H1 (cell line): ENCODE measurements at regions not wholly inside any gene's neighbourhood (a gene's known extent, or its start where the extent isn't known, plus 50 kb on each side); places are given as distances from the start of the nearest gene placed in this dataset.

Source experiments
- CTCF ChIA-PET: fragments of 300-600 bp; sonication (Branson Sonifier 250); formaldehyde crosslinking; loops from one replicate; lab custom pipeline; 2021; ENCODE audit not compliant: partially characterized antibody; lab: Charles Lee
- POLR2A ChIA-PET: fragments of 300-600 bp; sonication (Branson Sonifier 250); formaldehyde crosslinking; loops from one replicate; lab custom pipeline; 2021; ENCODE audit warnings: inconsistent platforms; ENCODE audit not compliant: partially characterized antibody; lab: Charles Lee
- DNase-seq, 2 experiments: peaks; one replicate each; pipeline versions ENCODE4 v3.0.0 to v3.0.0-alpha.2; 2010 to 2022; ENCODE audit warnings: low spot score in 2 of 2, low read depth in 1 of 2, mixed read lengths in 1 of 2
- FAIRE-seq: peaks from 2 replicates; lab custom pipeline; 2011; peaks lifted over from hg19 to GRCh38; lab: Jason Lieb, UNC
- H2AFZ ChIP-seq: 2 replicates; pipeline ENCODE4 v1.8.1; 2012; ENCODE audit warnings: low read length, inconsistent platforms
- H2AK5ac ChIP-seq: 2 replicates; pipeline ENCODE4 v1.6.1; 2013; ENCODE audit warnings: low read depth, low read length
- H2BK120ac ChIP-seq: replicated peaks from 2 replicates; pipeline ENCODE3; 2013; ENCODE audit warnings: low read depth, low read length, inconsistent platforms
- H2BK12ac ChIP-seq: 2 replicates; pipeline ENCODE4 v1.6.1; 2013; ENCODE audit warnings: low read depth, low read length
- H2BK15ac ChIP-seq: 2 replicates; pipeline ENCODE4 v1.6.1; 2013; ENCODE audit warnings: low read length
- H2BK20ac ChIP-seq: 2 replicates; pipeline ENCODE4 v1.6.1; 2013; ENCODE audit warnings: low read length
- H2BK5ac ChIP-seq: 2 replicates; pipeline ENCODE4 v1.6.1; 2013; ENCODE audit warnings: low read depth, low read length
- H3K14ac ChIP-seq: 2 replicates; pipeline ENCODE4 v1.6.1; 2013; ENCODE audit warnings: inconsistent platforms; ENCODE audit not compliant: insufficient read length
- H3K18ac ChIP-seq: 2 replicates; pipeline ENCODE4 v1.6.1; 2013; ENCODE audit warnings: low read length; ENCODE audit errors: extremely low read depth
- H3K23ac ChIP-seq: 2 replicates; pipeline ENCODE4 v1.6.1; 2013; ENCODE audit warnings: inconsistent platforms; ENCODE audit not compliant: insufficient read length
- H3K23me2 ChIP-seq: 2 replicates; pipeline ENCODE4 v1.6.1; 2013; ENCODE audit warnings: low read depth, low read length
- H3K27ac ChIP-seq: 2 replicates; pipeline ENCODE4 v1.6.1; 2011; ENCODE audit warnings: low read depth, low read length, inconsistent platforms
- H3K27me3 ChIP-seq, 4 experiments: replicated peaks in 1 of 4; 1 replicate in 1 of 4; 2 replicates in 3 of 4; pipeline versions ENCODE4 v1.6.1 to v1.8.1; 2011 to 2013; ENCODE audit warnings: low read length in 3 of 4, mild to moderate bottlenecking in 3 of 4, inconsistent platforms in 2 of 4, mixed read lengths in 2 of 4, moderate library complexity in 1 of 4; ENCODE audit not compliant: control insufficient read depth in 3 of 4, insufficient read depth in 3 of 4; ENCODE audit errors: extremely low read depth in 1 of 4
- H3K36me3 ChIP-seq, 4 experiments: 2 replicates each; pipeline versions ENCODE4 v1.6.1 to v1.8.1; 2011 to 2013; ENCODE audit warnings: mild to moderate bottlenecking in 4 of 4, low read length in 3 of 4, moderate library complexity in 2 of 4, control low read depth in 1 of 4, inconsistent platforms in 1 of 4; ENCODE audit not compliant: insufficient read depth in 4 of 4, control insufficient read depth in 2 of 4
- H3K4ac ChIP-seq: replicated peaks from 2 replicates; pipeline ENCODE3; 2013; ENCODE audit warnings: low read length, low read depth, mixed read lengths, inconsistent platforms; ENCODE audit not compliant: insufficient read length
- H3K4me1 ChIP-seq, 4 experiments: replicated peaks in 1 of 4; 1 replicate in 1 of 4; 2 replicates in 3 of 4; pipeline versions ENCODE4 v1.6.1 to v1.8.1; 2011 to 2013; ENCODE audit warnings: low read length in 3 of 4, inconsistent platforms in 2 of 4, mixed read lengths in 1 of 4; ENCODE audit not compliant: insufficient read depth in 4 of 4, control insufficient read depth in 3 of 4
- H3K4me2 ChIP-seq, 2 experiments: 2 replicates each; pipeline versions ENCODE4 v1.6.1 to v1.8.1; 2011 to 2013; ENCODE audit warnings: low read depth in 2 of 2, low read length in 2 of 2, control low read depth in 1 of 2, inconsistent platforms in 1 of 2, mild to moderate bottlenecking in 1 of 2; ENCODE audit not compliant: insufficient read depth in 1 of 2
- H3K4me3 ChIP-seq, 4 experiments: fragments of 200-600, 300-600 bp in 1 of 4; sonication (generic), shearing (Covaris generic), sonication (Bioruptor Twin) in 1 of 4; 2 replicates each; pipeline versions ENCODE4 v1.5.1 to v1.8.1; 2011 to 2016; ENCODE audit warnings: low read length in 4 of 4, low read depth in 3 of 4, control low read depth in 2 of 4, inconsistent platforms in 2 of 4, mild to moderate bottlenecking in 2 of 4, mixed read lengths in 1 of 4, moderate library complexity in 1 of 4; ENCODE audit not compliant: insufficient read depth in 2 of 4; ENCODE audit errors: extremely low read depth in 1 of 4
- H3K56ac ChIP-seq: replicated peaks from 2 replicates; pipeline ENCODE3; 2013; ENCODE audit warnings: low read depth, mild to moderate bottlenecking, mixed read lengths, low read length, inconsistent platforms; ENCODE audit not compliant: insufficient read length
- H3K79me1 ChIP-seq: 2 replicates; pipeline ENCODE4 v1.6.1; 2013; ENCODE audit warnings: low read depth, low read length, control low read depth
- H3K79me2 ChIP-seq, 2 experiments: 2 replicates each; pipeline versions ENCODE4 v1.6.1 to v1.8.1; 2012 to 2013; ENCODE audit warnings: low read length in 2 of 2, mild to moderate bottlenecking in 2 of 2, inconsistent platforms in 1 of 2; ENCODE audit not compliant: insufficient read depth in 2 of 2, control insufficient read depth in 1 of 2
- H3K9ac ChIP-seq, 4 experiments: replicated peaks in 1 of 4; 1 replicate in 1 of 4; 2 replicates in 3 of 4; pipeline versions ENCODE4 v1.6.1 to v1.8.1; 2011 to 2013; ENCODE audit warnings: low read depth in 3 of 4, low read length in 3 of 4, control low read depth in 2 of 4, mild to moderate bottlenecking in 2 of 4, moderate library complexity in 2 of 4, inconsistent platforms in 1 of 4; ENCODE audit errors: extremely low read depth in 1 of 4
- H3K9me3 ChIP-seq, 2 experiments: 2 replicates each; pipeline versions ENCODE4 v1.6.1 to v1.8.1; 2012 to 2013; ENCODE audit warnings: mild to moderate bottlenecking in 2 of 2, moderate library complexity in 2 of 2, control low read depth in 1 of 2, inconsistent platforms in 1 of 2, low read depth in 1 of 2, low read length in 1 of 2, mixed read lengths in 1 of 2; ENCODE audit not compliant: insufficient read depth in 2 of 2
- H4K20me1 ChIP-seq, 2 experiments: replicated peaks in 1 of 2; 2 replicates each; pipeline versions ENCODE3 to v1.8.1; 2011 to 2013; ENCODE audit warnings: inconsistent platforms in 2 of 2, low read length in 2 of 2, mild to moderate bottlenecking in 1 of 2; ENCODE audit not compliant: insufficient read depth in 2 of 2, control insufficient read depth in 1 of 2
- H4K5ac ChIP-seq: 2 replicates; pipeline ENCODE4 v1.6.1; 2013; ENCODE audit warnings: low read length, low read depth, mixed read lengths, inconsistent platforms; ENCODE audit not compliant: insufficient read length
- H4K8ac ChIP-seq: 2 replicates; pipeline ENCODE4 v1.8.0; 2013; ENCODE audit warnings: mild to moderate bottlenecking, moderate library complexity, low read length, inconsistent platforms; ENCODE audit not compliant: insufficient read depth; ENCODE audit errors: extremely low read depth
- H4K91ac ChIP-seq: replicated peaks from 2 replicates; pipeline ENCODE3; 2013; ENCODE audit warnings: low read length, mixed read lengths, inconsistent platforms; ENCODE audit not compliant: insufficient read length
- BACH1 ChIP-seq: IDR thresholded peaks from 2 replicates; pipeline ENCODE4 v1.6.1; 2012; ENCODE audit warnings: low read length, improper control_type of control experiment
- CBX8 ChIP-seq: fragments of 300-800, 300-1000 bp; sonication (generic); IDR thresholded peaks from 2 replicates; pipeline ENCODE4 v1.7.1; 2016; ENCODE audit warnings: low read depth, low read length, borderline replicate concordance
- CHD1 ChIP-seq: IDR thresholded peaks from 2 replicates; pipeline ENCODE4 v1.6.1; 2012; ENCODE audit warnings: low read depth, low read length, improper control_type of control experiment
- CHD2 ChIP-seq: IDR thresholded peaks from 2 replicates; pipeline ENCODE4 v1.6.1; 2012; ENCODE audit warnings: low read length, improper control_type of control experiment
- CREB1 ChIP-seq: IDR thresholded peaks from 2 replicates; pipeline ENCODE4 v1.6.1; 2012; ENCODE audit warnings: inconsistent platforms
- GABPA ChIP-seq: IDR thresholded peaks from 2 replicates; pipeline ENCODE4 v1.6.1; 2011; ENCODE audit warnings: mild to moderate bottlenecking, low read length, moderate library complexity, borderline replicate concordance; ENCODE audit not compliant: insufficient read depth
- JUN ChIP-seq: IDR thresholded peaks from 2 replicates; pipeline ENCODE4 v1.6.1; 2011; ENCODE audit warnings: low read depth, mild to moderate bottlenecking, improper control_type of control experiment, low read length
- KDM1A ChIP-seq: fragments of 200-600, 300-600 bp; sonication (generic); IDR thresholded peaks from 2 replicates; pipeline ENCODE4 v1.7.1; 2016; ENCODE audit warnings: mild to moderate bottlenecking, low read length, borderline replicate concordance
- NANOG ChIP-seq: IDR thresholded peaks from 2 replicates; pipeline ENCODE4 v1.6.1; 2011; ENCODE audit warnings: low read length, low read depth, mild to moderate bottlenecking, inconsistent platforms; ENCODE audit not compliant: insufficient read depth, poor library complexity, severe bottlenecking
- RAD21 ChIP-seq, 2 experiments: IDR thresholded peaks in 1 of 2; conservative IDR thresholded peaks in 1 of 2; 2 replicates each; pipeline ENCODE4 v1.6.1; 2011; ENCODE audit warnings: low read depth in 2 of 2, low read length in 2 of 2, improper control_type of control experiment in 1 of 2, inconsistent platforms in 1 of 2, mild to moderate bottlenecking in 1 of 2, moderate library complexity in 1 of 2
- SP1 ChIP-seq: IDR thresholded peaks from 2 replicates; pipeline ENCODE4 v1.6.1; 2011; ENCODE audit warnings: low read depth, low read length
- TEAD4 ChIP-seq: IDR thresholded peaks from 2 replicates; pipeline ENCODE4 v1.6.1; 2012; ENCODE audit warnings: low read depth, low read length, inconsistent platforms, mixed read lengths
- ZNF274 ChIP-seq: IDR thresholded peaks from 2 replicates; pipeline ENCODE4 v1.7.0; 2012; ENCODE audit warnings: low read length, borderline replicate concordance; ENCODE audit errors: extremely low read depth
- WGBS, 2 experiments: shearing (Covaris generic) in 1 of 2; methylation state at CpG; one replicate each; pipeline versions ENCODE4 v1.1.6 to v1.1.7; 2013 to 2015; ENCODE audit warnings: low lambda C conversion rate in 2 of 2, mixed read lengths in 2 of 2, inconsistent platforms in 1 of 2, low coverage in 1 of 2, missing lambda C conversion rate in 1 of 2; ENCODE audit not compliant: insufficient replicate concordance in 2 of 2, insufficient coverage in 1 of 2, insufficient read length in 1 of 2; ENCODE audit errors: extremely low coverage in 1 of 2, missing lambda C conversion rate in 1 of 2; 5-methylcytosine and 5-hydroxymethylcytosine counted together
- TF ChIP-seq, protein P1 (sequence below): IDR thresholded peaks from 2 replicates; pipeline ENCODE4 v1.6.1; 2012; ENCODE audit warnings: inconsistent platforms
- TF ChIP-seq, protein P2 (sequence below): IDR thresholded peaks from 2 replicates; pipeline ENCODE4 v1.6.1; 2012; ENCODE audit warnings: inconsistent platforms

DNA sequence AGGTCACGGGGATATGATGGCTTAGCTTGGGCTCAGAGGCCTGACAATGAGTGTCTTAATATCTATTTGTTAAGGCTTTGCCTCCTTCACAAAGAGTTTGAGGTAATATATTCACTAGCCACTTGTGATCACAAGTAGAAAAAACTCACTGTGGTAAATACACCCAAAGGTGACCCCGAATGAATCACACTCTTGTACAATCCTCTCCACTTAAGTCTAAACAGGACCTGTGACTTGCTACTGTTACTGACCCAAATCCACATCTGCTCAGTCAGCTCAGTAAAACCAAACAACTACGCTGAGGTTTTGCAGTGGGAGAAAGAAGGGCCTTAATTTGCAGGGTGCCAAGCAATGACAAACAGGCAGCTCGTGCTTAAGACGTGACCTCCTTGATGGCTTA, 223.8 kb upstream of the MAGEC2 start:
- H2AK5ac ChIP-seq, result no peak overlapping the region
- no peaks in the 10 kb centered on the region for H3K27me3 ChIP-seq
- no peaks in the 10 kb centered on the region for H3K79me1 ChIP-seq
- H2BK20ac ChIP-seq, result no peak overlapping the region
- no peaks in the 10 kb centered on the region for H3K23me2 ChIP-seq
- CTCF ChIA-PET, result no interaction called here
- FAIRE-seq, result no peak
- WGBS, 2 experiments, result 94% methylated on average over 3 of the region's 5 CpGs; no CpG with 5 or more reads in 1 of the 2 experiments
- H3K4me3 ChIP-seq, result no peak overlapping the region
- H4K91ac ChIP-seq, result no peak overlapping the region
- no peak overlapping the region for H3K4me2 ChIP-seq
- H4K20me1 ChIP-seq, result no peaks in the 10 kb centered on the region
- H2BK5ac ChIP-seq, result no peak overlapping the region
- no peak overlapping the region for H3K27ac ChIP-seq
- no peak overlapping the region for H3K9ac ChIP-seq
- no peak overlapping the region for H4K8ac ChIP-seq
- no peak overlapping the region for H2BK120ac ChIP-seq
- H3K4ac ChIP-seq, result no peak overlapping the region
- POLR2A ChIA-PET, result no interaction called here
- H3K9me3 ChIP-seq, result no peaks in the 10 kb centered on the region
- H3K79me2 ChIP-seq, result no peaks in the 10 kb centered on the region
- no peak overlapping the region for H3K23ac ChIP-seq
- H3K56ac ChIP-seq, result no peak overlapping the region
- H4K5ac ChIP-seq, result no peak overlapping the region
- no peak overlapping the region for H3K14ac ChIP-seq
- no peaks in the 10 kb centered on the region for H3K36me3 ChIP-seq
- no peaks in the 10 kb centered on the region for H3K4me1 ChIP-seq
- no peak overlapping the region for H3K18ac ChIP-seq
- H2BK12ac ChIP-seq, result no peak overlapping the region
- no peak for DNase-seq
- no peak overlapping the region for H2BK15ac ChIP-seq
- H2AFZ ChIP-seq, result no peak overlapping the region
- TF ChIP-seq NANOG (no peak), CHD2 (no peak), RAD21 (IDR thresholded peaks at IDR 0.05 in 1 of 2, conservative IDR thresholded peaks at IDR 0.05 in 1 of 2; ENCODE audit: low read depth in 2 of 2, low read length in 2 of 2) (no peak), GABPA (no peak), KDM1A (no peak), CHD1 (no peak), CBX8 (no peak), JUN (no peak), CREB1 (no peak), TEAD4 (no peak), BACH1 (no peak), SP1 (no peak), ZNF274 (no peak)
- TF ChIP-seq, protein P1, sequence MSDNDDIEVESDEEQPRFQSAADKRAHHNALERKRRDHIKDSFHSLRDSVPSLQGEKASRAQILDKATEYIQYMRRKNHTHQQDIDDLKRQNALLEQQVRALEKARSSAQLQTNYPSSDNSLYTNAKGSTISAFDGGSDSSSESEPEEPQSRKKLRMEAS, result no peak
- TF ChIP-seq, protein P2, sequence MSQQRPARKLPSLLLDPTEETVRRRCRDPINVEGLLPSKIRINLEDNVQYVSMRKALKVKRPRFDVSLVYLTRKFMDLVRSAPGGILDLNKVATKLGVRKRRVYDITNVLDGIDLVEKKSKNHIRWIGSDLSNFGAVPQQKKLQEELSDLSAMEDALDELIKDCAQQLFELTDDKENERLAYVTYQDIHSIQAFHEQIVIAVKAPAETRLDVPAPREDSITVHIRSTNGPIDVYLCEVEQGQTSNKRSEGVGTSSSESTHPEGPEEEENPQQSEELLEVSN, result no peak
